AG09309 (cell line): ENCODE measurements at regions not wholly inside any gene's neighbourhood (a gene's known extent, or its start where the extent isn't known, plus 50 kb on each side); places are given as distances from the start of the nearest gene placed in this dataset.

Experiments used
- DNase-seq: peaks from one replicate; pipeline ENCODE4 v3.0.0-alpha.2; 2010; ENCODE audit warnings: low read depth
- H3K4me3 ChIP-seq: 2 replicates; pipeline ENCODE4 v1.5.1; 2011; ENCODE audit warnings: mild to moderate bottlenecking, low read depth, low read length, moderate library complexity; ENCODE audit not compliant: control insufficient read depth
- TF ChIP-seq, protein P1 (sequence below): IDR thresholded peaks from 2 replicates; pipeline ENCODE4 v1.5.1; 2011; ENCODE audit warnings: mild to moderate bottlenecking, low read depth, low read length, inconsistent platforms; ENCODE audit not compliant: insufficient read depth, control insufficient read depth; ENCODE audit errors: missing control alignments

- no peak overlapping the region for H3K4me3 ChIP-seq
- DNase-seq = no peak
- TF ChIP-seq, protein P1, sequence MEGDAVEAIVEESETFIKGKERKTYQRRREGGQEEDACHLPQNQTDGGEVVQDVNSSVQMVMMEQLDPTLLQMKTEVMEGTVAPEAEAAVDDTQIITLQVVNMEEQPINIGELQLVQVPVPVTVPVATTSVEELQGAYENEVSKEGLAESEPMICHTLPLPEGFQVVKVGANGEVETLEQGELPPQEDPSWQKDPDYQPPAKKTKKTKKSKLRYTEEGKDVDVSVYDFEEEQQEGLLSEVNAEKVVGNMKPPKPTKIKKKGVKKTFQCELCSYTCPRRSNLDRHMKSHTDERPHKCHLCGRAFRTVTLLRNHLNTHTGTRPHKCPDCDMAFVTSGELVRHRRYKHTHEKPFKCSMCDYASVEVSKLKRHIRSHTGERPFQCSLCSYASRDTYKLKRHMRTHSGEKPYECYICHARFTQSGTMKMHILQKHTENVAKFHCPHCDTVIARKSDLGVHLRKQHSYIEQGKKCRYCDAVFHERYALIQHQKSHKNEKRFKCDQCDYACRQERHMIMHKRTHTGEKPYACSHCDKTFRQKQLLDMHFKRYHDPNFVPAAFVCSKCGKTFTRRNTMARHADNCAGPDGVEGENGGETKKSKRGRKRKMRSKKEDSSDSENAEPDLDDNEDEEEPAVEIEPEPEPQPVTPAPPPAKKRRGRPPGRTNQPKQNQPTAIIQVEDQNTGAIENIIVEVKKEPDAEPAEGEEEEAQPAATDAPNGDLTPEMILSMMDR = no peak
Observed at GRCh38 chr7:136655414-136655813, 213.0 kb upstream of the CHRM2 start.

DNA sequence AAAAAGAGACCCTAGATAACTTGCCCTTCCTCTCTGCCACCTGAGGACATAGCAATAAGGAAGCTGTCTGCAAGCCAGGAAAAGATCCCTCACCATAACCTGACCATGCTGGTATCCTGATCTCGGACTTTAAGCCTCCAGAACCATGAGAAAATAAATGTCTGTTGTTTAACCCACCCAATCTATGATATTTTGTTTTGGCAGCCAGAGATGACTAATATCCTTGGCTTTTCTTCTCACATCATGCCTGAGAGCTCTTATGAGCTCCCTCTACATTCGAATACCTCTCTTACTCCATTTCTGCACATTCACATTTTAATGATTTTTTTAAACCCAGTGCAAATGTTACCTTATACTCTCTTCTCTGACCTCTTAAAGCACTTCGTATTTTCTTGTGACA lies 214.0 kb upstream of the CHRM2 start:
- TF ChIP-seq, protein P1 = no peak

GRCh38 chr7:136652635-136653370 lies 215.6 kb upstream of the CHRM2 start:
- H3K4me3 ChIP-seq = no peak overlapping the region
- TF ChIP-seq, protein P1 = no peak
- DNase-seq = no peak

More for the DNA sequence above, 214.0 kb upstream of the CHRM2 start:
- no peak for DNase-seq
- H3K4me3 ChIP-seq = no peak overlapping the region

- TF ChIP-seq, protein P1 = no peak
- no peak overlapping the region for H3K4me3 ChIP-seq
- DNase-seq = no peak
Observed at GRCh38 chr7:136640977-136641376, 227.5 kb upstream of the CHRM2 start.

- no peak for DNase-seq
- H3K4me3 ChIP-seq = no peak overlapping the region
- TF ChIP-seq, protein P1 = no peak
Observed at GRCh38 chr7:136637813-136638212, 230.6 kb upstream of the CHRM2 start.

- no peak overlapping the region for H3K4me3 ChIP-seq
- TF ChIP-seq, protein P1 = no peak
- no peak for DNase-seq
Observed at GRCh38 chr7:136635751-136636150, 232.7 kb upstream of the CHRM2 start.
